NCI-H510A (cell line): ENCODE measurements at regions not wholly inside any gene's neighbourhood (a gene's known extent, or its start where the extent isn't known, plus 50 kb on each side); places are given as distances from the start of the nearest gene placed in this dataset.

Experiments used
- DNase-seq: peaks from one replicate; lab custom pipeline; 2025; lab: John Stamatoyannopoulos, UW

GRCh38 chr11:128036556-128037093 lies 550.7 kb downstream of the ETS1 start:
- no peak for DNase-seq

GRCh38 chr11:128036006-128036405 lies 551.4 kb downstream of the ETS1 start:
- DNase-seq, result no peak

- DNase-seq, result peak; percentile 23
Measured at GRCh38 chr11:128031538-128032134, 555.7 kb downstream of the ETS1 start.

GRCh38 chr11:128029219-128029722 lies 558.1 kb downstream of the ETS1 start:
- DNase-seq, result no peak

GRCh38 chr11:128026596-128026995 lies 560.8 kb downstream of the ETS1 start:
- no peak for DNase-seq

GRCh38 chr11:128022761-128023160 lies 564.6 kb downstream of the ETS1 start:
- no peak for DNase-seq

GRCh38 chr11:128022007-128022368 lies 565.4 kb downstream of the ETS1 start:
- DNase-seq, result no peak

- no peak for DNase-seq
Measured at GRCh38 chr11:128021349-128022006, 565.9 kb downstream of the ETS1 start.

GRCh38 chr11:128018692-128019091 lies 568.7 kb downstream of the ETS1 start:
- no peak for DNase-seq

GRCh38 chr11:128005562-128005961 lies 581.8 kb downstream of the ETS1 start:
- DNase-seq, result no peak

GRCh38 chr11:127998421-127998820 lies 588.9 kb downstream of the ETS1 start:
- DNase-seq, result no peak

GRCh38 chr11:127997594-127997993 lies 589.8 kb downstream of the ETS1 start:
- no peak for DNase-seq

GRCh38 chr11:127996825-127997224 lies 590.5 kb downstream of the ETS1 start:
- DNase-seq, result no peak

GRCh38 chr11:127995921-127996320 lies 591.4 kb downstream of the ETS1 start:
- no peak for DNase-seq

GRCh38 chr11:127994736-127995135 lies 592.6 kb downstream of the ETS1 start:
- no peak for DNase-seq

GRCh38 chr11:127993788-127994187 lies 593.6 kb downstream of the ETS1 start:
- no peak for DNase-seq

GRCh38 chr11:127993281-127993680 lies 594.1 kb downstream of the ETS1 start:
- DNase-seq, result no peak

GRCh38 chr11:127986073-127986472 lies 601.3 kb downstream of the ETS1 start:
- no peak for DNase-seq

GRCh38 chr11:127972816-127973215 lies 614.5 kb downstream of the ETS1 start:
- no peak for DNase-seq

- DNase-seq, result no peak
Measured at GRCh38 chr11:127971448-127971847, 615.9 kb downstream of the ETS1 start.

GRCh38 chr11:127966821-127967220 lies 620.5 kb downstream of the ETS1 start:
- DNase-seq, result no peak

GRCh38 chr11:127965939-127966668 lies 621.3 kb downstream of the ETS1 start:
- no peak for DNase-seq

- DNase-seq, result no peak
Measured at GRCh38 chr11:127962416-127962815, 624.9 kb downstream of the ETS1 start.
